ENCODE measurements at regions not wholly inside any gene's neighbourhood (a gene's known extent, or its start where the extent isn't known, plus 50 kb on each side); places are given as distances from the start of the nearest gene placed in this dataset.

DNA sequence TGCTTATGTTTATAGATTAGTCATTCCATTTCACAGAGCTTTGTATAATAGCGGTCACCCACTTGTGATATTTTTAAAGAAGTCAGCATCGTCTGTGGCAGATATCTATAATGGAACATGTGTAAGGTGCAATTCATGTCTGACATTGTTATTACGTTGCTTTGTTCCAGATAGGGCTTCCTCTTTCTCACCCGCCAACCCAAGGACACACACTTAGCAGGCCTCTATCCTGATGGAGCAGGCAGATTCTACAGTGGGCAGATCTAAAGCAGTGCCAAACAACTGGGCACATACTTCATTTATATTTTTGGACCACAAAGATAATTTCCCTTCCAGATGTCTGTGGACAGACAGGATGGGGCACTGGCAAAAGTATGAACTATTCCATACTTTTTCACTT is 573.1 kb downstream of the TDRD15 start:
- ATAC-seq: no peak
- TF ChIP-seq CTCF (IDR thresholded peaks at IDR 0.05): no peak
- Histone ChIP-seq H3K9me3 (no peaks in the 10 kb centered on the region), H3K27ac (no peak overlapping the region), H3K4me1 (no peaks in the 10 kb centered on the region), H3K27me3 (no peaks in the 10 kb centered on the region), H3K4me3 (no peak overlapping the region), H3K36me3 (no peaks in the 10 kb centered on the region)
- FAIRE-seq: no peak
- DNase-seq: no peak
- intact Hi-C loops (cut with DNase I): no loop called here
- WGBS, 2 donors: 63 to 70% methylated on average over 4 of the region's 4 CpGs

DNA sequence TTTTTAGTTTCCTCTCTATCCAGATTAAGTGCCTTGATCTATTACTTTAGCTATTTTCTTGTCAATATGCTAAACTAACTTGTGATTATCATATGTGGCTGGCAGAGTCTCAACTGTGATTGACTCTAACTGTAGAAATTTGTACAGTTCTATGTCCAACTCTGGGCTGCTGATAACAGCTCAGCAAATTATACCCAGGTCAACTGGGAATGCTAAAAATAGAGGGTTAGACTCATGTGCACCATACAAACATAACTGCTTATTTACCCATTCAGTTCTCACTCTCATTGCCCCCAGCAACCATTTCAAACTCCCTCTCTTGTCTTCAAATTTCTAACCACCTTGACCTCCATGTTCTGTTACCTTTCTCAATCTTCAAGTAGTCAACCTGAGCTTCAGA is 576.9 kb downstream of the TDRD15 start:
- intact Hi-C loops (cut with DNase I): no loop called here

DNA sequence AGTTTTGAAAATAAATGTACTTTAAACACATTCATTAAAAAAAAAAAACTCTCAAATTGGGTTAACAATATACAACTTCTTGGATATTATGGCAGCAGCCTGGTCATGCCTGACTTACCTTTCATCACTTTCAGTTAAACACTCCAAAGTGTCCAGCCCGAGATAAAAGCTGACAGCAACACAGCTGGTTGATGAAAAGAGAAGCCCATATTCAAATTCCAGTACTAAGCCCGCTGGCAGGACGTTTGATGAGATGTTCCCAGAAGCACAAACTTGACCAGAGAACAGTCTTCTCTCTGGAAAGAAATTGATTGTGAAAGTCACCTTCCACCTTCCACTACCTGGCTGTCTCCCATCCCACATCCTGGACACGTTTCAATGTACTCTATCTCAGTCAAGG is 586.3 kb downstream of the TDRD15 start:
- no peaks in the 10 kb centered on the region for H3K36me3 ChIP-seq
- H3K9me3 ChIP-seq: no peaks in the 10 kb centered on the region
- H3K27me3 ChIP-seq: no peaks in the 10 kb centered on the region
- DNase-seq (no peak), ATAC-seq (no peak), FAIRE-seq (no peak)
- 34 to 43% methylated on average over 4 of the region's 4 CpGs for WGBS, 2 donors
- no peak overlapping the region for H3K4me3 ChIP-seq
- intact Hi-C loops (cut with DNase I): no loop called here
- no peak for TF ChIP-seq CTCF (IDR thresholded peaks at IDR 0.05)
- no peak overlapping the region for H3K27ac ChIP-seq
- no peaks in the 10 kb centered on the region for H3K4me1 ChIP-seq

More for the DNA sequence above, 576.9 kb downstream of the TDRD15 start:
- Histone ChIP-seq H3K36me3 (no peaks in the 10 kb centered on the region), H3K4me3 (no peak overlapping the region), H3K27me3 (peaks cover 0 to 3% (median 0%) of the 10 kb centered on the region in 4 donors), H3K9me3 (no peaks in the 10 kb centered on the region), H3K27ac (no peak overlapping the region), H3K4me1 (no peaks in the 10 kb centered on the region)
- TF ChIP-seq CTCF (IDR thresholded peaks at IDR 0.05): no peak
- FAIRE-seq: no peak
- no peak for DNase-seq
- no peak for ATAC-seq

GRCh38 chr2:21710496-21710895 is 586.7 kb downstream of the TDRD15 start:
- no peak for TF ChIP-seq CTCF (IDR thresholded peaks at IDR 0.05)
- H3K36me3 ChIP-seq: no peaks in the 10 kb centered on the region
- H3K27me3 ChIP-seq: no peaks in the 10 kb centered on the region
- ATAC-seq (no peak), FAIRE-seq (no peak), DNase-seq (no peak)
- H3K27ac ChIP-seq: no peak overlapping the region
- H3K4me1 ChIP-seq: no peaks in the 10 kb centered on the region
- intact Hi-C loops (cut with DNase I): no loop called here
- H3K9me3 ChIP-seq: no peaks in the 10 kb centered on the region
- WGBS, 2 donors: 38 to 57% methylated on average over 3 of the region's 3 CpGs
- no peak overlapping the region for H3K4me3 ChIP-seq

DNA sequence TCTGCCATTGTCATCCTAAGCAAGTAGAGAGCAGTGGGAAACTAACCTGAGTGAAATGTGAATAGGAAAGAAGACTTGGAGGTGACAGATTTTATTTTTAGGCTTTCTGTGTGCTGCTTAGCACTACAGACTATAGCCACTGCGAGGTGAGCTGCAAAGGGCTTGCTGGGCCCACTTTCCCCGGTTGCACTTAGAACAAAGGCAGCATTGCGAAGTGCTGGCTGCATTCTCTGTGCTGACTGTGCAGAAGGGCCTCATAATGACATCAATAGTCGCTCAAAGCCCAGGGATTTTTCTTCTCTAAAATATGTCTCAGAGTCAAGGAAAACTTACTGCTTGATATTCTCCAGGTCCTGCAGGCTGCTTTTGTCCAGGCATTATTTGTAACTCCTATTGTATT is 592.1 kb downstream of the TDRD15 start:
- WGBS, 2 donors: 28 to 29% methylated on average over 4 of the region's 4 CpGs
- no peak for DNase-seq
- intact Hi-C loops (cut with DNase I): no loop called here
- Histone ChIP-seq H3K27me3 (no peaks in the 10 kb centered on the region), H3K9me3 (no peaks in the 10 kb centered on the region), H3K36me3 (no peaks in the 10 kb centered on the region), H3K4me1 (no peaks in the 10 kb centered on the region), H3K27ac (no peak overlapping the region), H3K4me3 (no peak overlapping the region)
- no peak for TF ChIP-seq CTCF (IDR thresholded peaks at IDR 0.05)
- no peak for FAIRE-seq
- ATAC-seq: no peak

Measured in pancreas (tissue), 10 donors.